HCT116 (cell line): ENCODE measurements at regions not wholly inside any gene's neighbourhood (a gene's known extent, or its start where the extent isn't known, plus 50 kb on each side); places are given as distances from the start of the nearest gene placed in this dataset.

Source experiments
- ATAC-seq: fragments of 200-7000 bp; cut with Tn5 transposase; 2 replicates; pipeline ENCODE4 v1.9.1; 2020; ENCODE audit warnings: mild to moderate bottlenecking, moderate library complexity
- BruUV-seq: library from RNA; stranded (reverse); fragments of 400-500 nt; replicated peaks from 2 replicates; lab custom pipeline; 2021; lab: Mats Ljungman, UMichigan
- CTCF ChIA-PET: fragments of 300-600 bp; sonication (Branson Sonifier 250); formaldehyde crosslinking; loops from one replicate; lab custom pipeline; 2021; ENCODE audit warnings: antibody characterized with exemption; lab: Charles Lee
- POLR2A ChIA-PET: fragments of 300-600, 350-600 bp; sonication (Branson Sonifier 250); formaldehyde crosslinking; loops from one replicate; lab custom pipeline; 2021; ENCODE audit warnings: antibody characterized with exemption; lab: Charles Lee
- RAD21 ChIA-PET, 2 experiments: fragments of 300-600 bp; sonication (Branson Sonifier 250); formaldehyde crosslinking; loops; one replicate each; lab custom pipeline; 2023; ENCODE audit warnings: low total read pairs in 2 of 2; ENCODE audit not compliant: uncharacterized antibody in 2 of 2, unreplicated experiment in 2 of 2, low non-redundant PET in 1 of 2; lab: Charles Lee
- DNase-seq: peaks from one replicate; pipeline ENCODE4 v3.0.0-alpha.2; 2010; ENCODE audit warnings: low read depth, low spot score
- H2AFZ ChIP-seq: fragments of 200-600 bp; shearing (Covaris generic), sonication (generic); 2 replicates; pipeline ENCODE4 v1.6.1; 2017; ENCODE audit warnings: low read depth, mixed run types, mixed read lengths, antibody characterized with exemption, low read length; ENCODE audit not compliant: poor library complexity, severe bottlenecking
- H3K27ac ChIP-seq: 2 replicates; pipeline ENCODE4 v1.5.1; 2012; ENCODE audit warnings: low read depth, low read length
- H3K27me3 ChIP-seq: fragments of 200-600 bp; sonication (generic); 2 replicates; pipeline ENCODE4 v1.6.1; 2016; ENCODE audit warnings: mixed run types, low read length, mixed read lengths; ENCODE audit not compliant: insufficient read depth
- H3K36me3 ChIP-seq, 2 experiments: fragments of 200-500 bp in 1 of 2; fragments of 200-600 bp in 1 of 2; sonication (Bioruptor generic) in 1 of 2; sonication (generic) in 1 of 2; 2 replicates each; pipeline versions ENCODE4 v1.5.1 to v1.6.1; 2014 to 2016; ENCODE audit warnings: low read length in 2 of 2, inconsistent platforms in 1 of 2, mixed read lengths in 1 of 2, mixed run types in 1 of 2; ENCODE audit not compliant: insufficient read depth in 2 of 2, control insufficient read depth in 1 of 2
- H3K4me1 ChIP-seq, 2 experiments: fragments of 200-600 bp in 1 of 2; sonication (generic) in 1 of 2; 2 replicates each; pipeline versions ENCODE4 v1.5.1 to v1.6.1; 2012 to 2017; ENCODE audit warnings: low read length in 2 of 2, inconsistent platforms in 1 of 2, mild to moderate bottlenecking in 1 of 2, mixed read lengths in 1 of 2, mixed run types in 1 of 2, moderate library complexity in 1 of 2; ENCODE audit not compliant: insufficient read depth in 2 of 2, control insufficient read depth in 1 of 2
- H3K4me2 ChIP-seq: fragments of 200-600 bp; sonication (generic); 2 replicates; pipeline ENCODE4 v1.6.1; 2017; ENCODE audit warnings: mixed run types, low read length, mixed read lengths
- H3K4me3 ChIP-seq, 2 experiments: fragments of 200-600 bp in 1 of 2; sonication (generic) in 1 of 2; replicated peaks in 1 of 2; 2 replicates each; pipeline ENCODE4 v1.5.1; 2011 to 2016; ENCODE audit warnings: low read length in 2 of 2, control low read depth in 1 of 2, low read depth in 1 of 2, mild to moderate bottlenecking in 1 of 2, mixed read lengths in 1 of 2, mixed run types in 1 of 2
- H3K79me2 ChIP-seq: fragments of 200-600 bp; sonication (generic); 2 replicates; pipeline ENCODE4 v1.6.1; 2017; ENCODE audit warnings: mild to moderate bottlenecking, mixed run types, low read length, moderate library complexity, mixed read lengths; ENCODE audit not compliant: insufficient read depth
- H3K9ac ChIP-seq: fragments of 200-600 bp; sonication (generic); 2 replicates; pipeline ENCODE4 v1.6.1; 2016; ENCODE audit warnings: low read length, mixed read lengths
- H3K9me2 ChIP-seq: fragments of 200-600 bp; sonication (generic), shearing (Covaris generic); 2 replicates; pipeline ENCODE4 v1.6.1; 2017; ENCODE audit warnings: mixed run types, mild to moderate bottlenecking, moderate library complexity; ENCODE audit not compliant: insufficient read depth
- H3K9me3 ChIP-seq, 2 experiments: fragments of 200-500 bp in 1 of 2; fragments of 200-600 bp in 1 of 2; sonication (Bioruptor generic) in 1 of 2; sonication (generic) in 1 of 2; 2 replicates each; pipeline ENCODE4 v1.6.1; 2014 to 2017; ENCODE audit warnings: low read length in 2 of 2, mixed read lengths in 2 of 2, inconsistent platforms in 1 of 2, low read depth in 1 of 2, mild to moderate bottlenecking in 1 of 2, mixed run types in 1 of 2, moderate library complexity in 1 of 2; ENCODE audit not compliant: control insufficient read depth in 1 of 2, insufficient read depth in 1 of 2
- H4K20me1 ChIP-seq: fragments of 200-600 bp; sonication (generic), shearing (Covaris generic); 2 replicates; pipeline ENCODE4 v1.6.1; 2017; ENCODE audit warnings: mixed run types, mild to moderate bottlenecking, moderate library complexity; ENCODE audit not compliant: insufficient read depth
- CTCF ChIP-seq, 3 experiments: fragments of 200-600 bp in 1 of 3; sonication (generic) in 1 of 3; IDR thresholded peaks in 2 of 3; conservative IDR thresholded peaks in 1 of 3; 2 replicates each; pipeline ENCODE4 v1.5.1; 2012 to 2017; ENCODE audit warnings: low read depth in 2 of 3, low read length in 2 of 3, antibody characterized with exemption in 1 of 3, borderline replicate concordance in 1 of 3, control low read depth in 1 of 3, mild to moderate bottlenecking in 1 of 3, mixed read lengths in 1 of 3, mixed run types in 1 of 3, moderate library complexity in 1 of 3; ENCODE audit not compliant: insufficient read depth in 1 of 3
- ELF1 ChIP-seq: IDR thresholded peaks from 2 replicates; pipeline ENCODE4 v1.6.1; 2012; ENCODE audit warnings: low read depth, borderline replicate concordance
- POLR2AphosphoS5 ChIP-seq: IDR thresholded peaks from 2 replicates; pipeline ENCODE4 v1.6.1; 2011; ENCODE audit warnings: mild to moderate bottlenecking, low read depth, low read length, moderate library complexity
- TCF7L2 ChIP-seq: IDR thresholded peaks from 2 replicates; pipeline ENCODE4 v1.7.0; 2011; ENCODE audit warnings: borderline replicate concordance, inconsistent platforms; ENCODE audit not compliant: insufficient read depth, insufficient read length; ENCODE audit errors: extremely low read depth
- intact Hi-C: fragments of 100-400 bp; cut with micrococcal nuclease; formaldehyde crosslinking; loops from 2 replicates; pipeline ENCODE4 v1.10.0; 2022
- TF ChIP-seq, protein P1 (sequence below): IDR thresholded peaks from 2 replicates; pipeline ENCODE4 v1.6.1; 2012

- RAD21 ChIA-PET = no interaction called here
- H3K4me2 ChIP-seq = no peak overlapping the region
- H3K9me3 ChIP-seq = no peaks in the 10 kb centered on the region
- no peak overlapping the region for H3K4me3 ChIP-seq
- peaks cover 0 to 4% of the 10 kb centered on the region in 2 experiments; a peak in 1 of 4 replicates for H3K4me1 ChIP-seq
- H3K36me3 ChIP-seq = no peaks in the 10 kb centered on the region
- no peak for DNase-seq
- H3K27ac ChIP-seq = no peak overlapping the region
- POLR2A ChIA-PET = no interaction called here
- H3K27me3 ChIP-seq = no peaks in the 10 kb centered on the region
- intact Hi-C loops = no loop called here
- BruUV-seq = no TSS peak
- CTCF ChIA-PET = no interaction called here
- H4K20me1 ChIP-seq = no peaks in the 10 kb centered on the region
- no peak for TF ChIP-seq POLR2AphosphoS5
- TF ChIP-seq, all 23 proteins: peak for 0
- H3K9me2 ChIP-seq = no peaks in the 10 kb centered on the region
- no peak overlapping the region for H3K9ac ChIP-seq
- H2AFZ ChIP-seq = no peak overlapping the region
- H3K79me2 ChIP-seq = no peaks in the 10 kb centered on the region
- ATAC-seq = no peak
These were observed 57.7 kb downstream of the RMI2 start for GRCh38 chr16:11402745-11403533.

- no peak for ATAC-seq
- TF ChIP-seq TCF7L2 (no peak), CTCF (IDR thresholded peaks at IDR 0.05 in 2 of 3, conservative IDR thresholded peaks at IDR 0.05 in 1 of 3; ENCODE audit: borderline replicate concordance in 1 of 3, insufficient read depth in 1 of 3, low read depth in 2 of 3, low read length in 2 of 3) (no peak), ELF1 (no peak)
- TF ChIP-seq, protein P1, sequence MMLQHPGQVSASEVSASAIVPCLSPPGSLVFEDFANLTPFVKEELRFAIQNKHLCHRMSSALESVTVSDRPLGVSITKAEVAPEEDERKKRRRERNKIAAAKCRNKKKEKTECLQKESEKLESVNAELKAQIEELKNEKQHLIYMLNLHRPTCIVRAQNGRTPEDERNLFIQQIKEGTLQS = no peak
- no peak for DNase-seq
- no peaks in the 10 kb centered on the region for H3K9me3 ChIP-seq
- no peaks in the 10 kb centered on the region for H3K36me3 ChIP-seq
- no peak overlapping the region for H3K4me2 ChIP-seq
- no peaks in the 10 kb centered on the region for H3K79me2 ChIP-seq
- ChIA-PET CTCF (no interaction called here), POLR2A (no interaction called here), RAD21 (no interaction called here)
- H3K4me3 ChIP-seq = no peak overlapping the region
- H3K9ac ChIP-seq = no peak overlapping the region
- intact Hi-C loops = no loop called here
- no peak overlapping the region for H3K27ac ChIP-seq
- H4K20me1 ChIP-seq = no peaks in the 10 kb centered on the region
- H3K4me1 ChIP-seq = peaks cover 0 to 8% of the 10 kb centered on the region in 2 experiments; a peak in 2 of 4 replicates
- H3K27me3 ChIP-seq = no peaks in the 10 kb centered on the region
- H2AFZ ChIP-seq = no peak overlapping the region
- no peaks in the 10 kb centered on the region for H3K9me2 ChIP-seq
- BruUV-seq = no TSS peak
These were observed 58.2 kb downstream of the RMI2 start for GRCh38 chr16:11403534-11403795.
